Liver (tissue), 3 donors: ENCODE measurements at regions not wholly inside any gene's neighbourhood (a gene's known extent, or its start where the extent isn't known, plus 50 kb on each side); places are given as distances from the start of the nearest gene placed in this dataset.

Experiments
- EGR1 ChIP-seq, 2 donors: IDR thresholded peaks; 2 replicates each; pipeline ENCODE4 v1.6.1; 2016 to 2018; ENCODE audit warnings: antibody characterized with exemption in 2 of 2, low read depth in 2 of 2
- GABPA ChIP-seq, 2 donors: IDR thresholded peaks in 1 of 2; conservative IDR thresholded peaks in 1 of 2; 2 replicates each; pipeline ENCODE4 v1.6.1; 2016; ENCODE audit warnings: antibody characterized with exemption in 2 of 2, mild to moderate bottlenecking in 1 of 2, moderate library complexity in 1 of 2
- HNF4A ChIP-seq, 2 donors: conservative IDR thresholded peaks; 2 replicates each; pipeline ENCODE4 v1.6.1; 2016; ENCODE audit warnings: antibody characterized with exemption in 2 of 2, mild to moderate bottlenecking in 2 of 2
- HNF4G ChIP-seq: IDR thresholded peaks from 2 replicates; pipeline ENCODE4 v1.6.1; 2016; ENCODE audit warnings: antibody characterized with exemption
- JUND ChIP-seq, 2 donors: IDR thresholded peaks; 2 replicates each; pipeline ENCODE4 v1.6.1; 2016; ENCODE audit warnings: antibody characterized with exemption in 2 of 2
- RAD21 ChIP-seq, 2 donors: IDR thresholded peaks; 2 replicates each; pipeline ENCODE4 v1.6.1; 2016; ENCODE audit warnings: antibody characterized with exemption in 2 of 2, mild to moderate bottlenecking in 2 of 2
- RXRA ChIP-seq, 2 donors: IDR thresholded peaks; 2 replicates each; pipeline ENCODE4 v1.6.1; 2017 to 2018; ENCODE audit warnings: antibody characterized with exemption in 2 of 2, mild to moderate bottlenecking in 1 of 2
- SP1 ChIP-seq: IDR thresholded peaks from 2 replicates; pipeline ENCODE4 v1.6.1; 2018; ENCODE audit warnings: antibody characterized with exemption, mild to moderate bottlenecking
- TAF1 ChIP-seq: conservative IDR thresholded peaks from 2 replicates; pipeline ENCODE4 v1.6.1; 2016; ENCODE audit warnings: antibody characterized with exemption, mild to moderate bottlenecking
- YY1 ChIP-seq: IDR thresholded peaks from 2 replicates; pipeline ENCODE4 v1.6.1; 2016; ENCODE audit warnings: antibody characterized with exemption, mild to moderate bottlenecking
- TF ChIP-seq, protein P1 (sequence below): fragments of 150-350 bp; IDR thresholded peaks from 2 replicates; pipeline ENCODE4 v1.5.1; 2017; ENCODE audit warnings: improper control_type of control experiment, low read depth, low read length; ENCODE audit not compliant: missing input control
- TF ChIP-seq, protein P2 (sequence below): IDR thresholded peaks from 2 replicates; pipeline ENCODE4 v1.6.1; 2016; ENCODE audit warnings: antibody characterized with exemption
- TF ChIP-seq, protein P3 (sequence below): IDR thresholded peaks from 2 replicates; pipeline ENCODE4 v1.6.1; 2016; ENCODE audit warnings: antibody characterized with exemption
- TF ChIP-seq, protein P4 (sequence below): IDR thresholded peaks from 2 replicates; pipeline ENCODE4 v1.6.1; 2016; ENCODE audit warnings: antibody characterized with exemption, mild to moderate bottlenecking
- donor health status: healthy.
- donor health status: healthy.

DNA sequence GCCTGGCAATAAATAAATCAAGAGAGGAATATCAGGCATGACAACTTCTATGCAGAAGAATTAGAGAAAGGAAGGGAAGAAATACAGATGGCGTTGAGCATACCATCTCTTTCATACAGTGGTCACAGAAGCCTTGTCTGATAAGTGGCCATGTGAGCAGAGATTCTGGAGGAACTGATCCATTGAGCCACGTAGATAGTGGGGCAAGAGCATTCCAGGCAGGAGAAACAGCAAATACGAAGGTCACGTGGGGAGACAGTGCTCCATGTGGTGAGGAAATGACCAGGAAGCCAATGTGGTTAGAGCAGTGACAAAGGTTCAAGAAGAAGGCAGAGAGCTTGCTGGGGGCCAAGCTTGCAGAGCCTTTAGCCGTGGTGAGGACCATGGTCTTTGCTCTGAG lies 226.7 kb upstream of the NOCT start:
- no peak for TF ChIP-seq TAF1
- TF ChIP-seq, protein P1, sequence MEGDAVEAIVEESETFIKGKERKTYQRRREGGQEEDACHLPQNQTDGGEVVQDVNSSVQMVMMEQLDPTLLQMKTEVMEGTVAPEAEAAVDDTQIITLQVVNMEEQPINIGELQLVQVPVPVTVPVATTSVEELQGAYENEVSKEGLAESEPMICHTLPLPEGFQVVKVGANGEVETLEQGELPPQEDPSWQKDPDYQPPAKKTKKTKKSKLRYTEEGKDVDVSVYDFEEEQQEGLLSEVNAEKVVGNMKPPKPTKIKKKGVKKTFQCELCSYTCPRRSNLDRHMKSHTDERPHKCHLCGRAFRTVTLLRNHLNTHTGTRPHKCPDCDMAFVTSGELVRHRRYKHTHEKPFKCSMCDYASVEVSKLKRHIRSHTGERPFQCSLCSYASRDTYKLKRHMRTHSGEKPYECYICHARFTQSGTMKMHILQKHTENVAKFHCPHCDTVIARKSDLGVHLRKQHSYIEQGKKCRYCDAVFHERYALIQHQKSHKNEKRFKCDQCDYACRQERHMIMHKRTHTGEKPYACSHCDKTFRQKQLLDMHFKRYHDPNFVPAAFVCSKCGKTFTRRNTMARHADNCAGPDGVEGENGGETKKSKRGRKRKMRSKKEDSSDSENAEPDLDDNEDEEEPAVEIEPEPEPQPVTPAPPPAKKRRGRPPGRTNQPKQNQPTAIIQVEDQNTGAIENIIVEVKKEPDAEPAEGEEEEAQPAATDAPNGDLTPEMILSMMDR: no peak
- no peak for TF ChIP-seq RXRA (IDR thresholded peaks at IDR 0.05)
- no peak for TF ChIP-seq SP1
- no peak for TF ChIP-seq EGR1 (IDR thresholded peaks at IDR 0.05; ENCODE audit: low read depth in 2 of 2)
- no peak for TF ChIP-seq HNF4G
- TF ChIP-seq, protein P2, sequence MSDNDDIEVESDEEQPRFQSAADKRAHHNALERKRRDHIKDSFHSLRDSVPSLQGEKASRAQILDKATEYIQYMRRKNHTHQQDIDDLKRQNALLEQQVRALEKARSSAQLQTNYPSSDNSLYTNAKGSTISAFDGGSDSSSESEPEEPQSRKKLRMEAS: no peak
- TF ChIP-seq, protein P3, sequence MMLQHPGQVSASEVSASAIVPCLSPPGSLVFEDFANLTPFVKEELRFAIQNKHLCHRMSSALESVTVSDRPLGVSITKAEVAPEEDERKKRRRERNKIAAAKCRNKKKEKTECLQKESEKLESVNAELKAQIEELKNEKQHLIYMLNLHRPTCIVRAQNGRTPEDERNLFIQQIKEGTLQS: no peak
- no peak for TF ChIP-seq YY1
- TF ChIP-seq, protein P4, sequence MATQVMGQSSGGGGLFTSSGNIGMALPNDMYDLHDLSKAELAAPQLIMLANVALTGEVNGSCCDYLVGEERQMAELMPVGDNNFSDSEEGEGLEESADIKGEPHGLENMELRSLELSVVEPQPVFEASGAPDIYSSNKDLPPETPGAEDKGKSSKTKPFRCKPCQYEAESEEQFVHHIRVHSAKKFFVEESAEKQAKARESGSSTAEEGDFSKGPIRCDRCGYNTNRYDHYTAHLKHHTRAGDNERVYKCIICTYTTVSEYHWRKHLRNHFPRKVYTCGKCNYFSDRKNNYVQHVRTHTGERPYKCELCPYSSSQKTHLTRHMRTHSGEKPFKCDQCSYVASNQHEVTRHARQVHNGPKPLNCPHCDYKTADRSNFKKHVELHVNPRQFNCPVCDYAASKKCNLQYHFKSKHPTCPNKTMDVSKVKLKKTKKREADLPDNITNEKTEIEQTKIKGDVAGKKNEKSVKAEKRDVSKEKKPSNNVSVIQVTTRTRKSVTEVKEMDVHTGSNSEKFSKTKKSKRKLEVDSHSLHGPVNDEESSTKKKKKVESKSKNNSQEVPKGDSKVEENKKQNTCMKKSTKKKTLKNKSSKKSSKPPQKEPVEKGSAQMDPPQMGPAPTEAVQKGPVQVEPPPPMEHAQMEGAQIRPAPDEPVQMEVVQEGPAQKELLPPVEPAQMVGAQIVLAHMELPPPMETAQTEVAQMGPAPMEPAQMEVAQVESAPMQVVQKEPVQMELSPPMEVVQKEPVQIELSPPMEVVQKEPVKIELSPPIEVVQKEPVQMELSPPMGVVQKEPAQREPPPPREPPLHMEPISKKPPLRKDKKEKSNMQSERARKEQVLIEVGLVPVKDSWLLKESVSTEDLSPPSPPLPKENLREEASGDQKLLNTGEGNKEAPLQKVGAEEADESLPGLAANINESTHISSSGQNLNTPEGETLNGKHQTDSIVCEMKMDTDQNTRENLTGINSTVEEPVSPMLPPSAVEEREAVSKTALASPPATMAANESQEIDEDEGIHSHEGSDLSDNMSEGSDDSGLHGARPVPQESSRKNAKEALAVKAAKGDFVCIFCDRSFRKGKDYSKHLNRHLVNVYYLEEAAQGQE: no peak
- no peak for TF ChIP-seq RAD21 (IDR thresholded peaks at IDR 0.05)
- TF ChIP-seq JUND (IDR thresholded peaks at IDR 0.05): no peak
- TF ChIP-seq GABPA (IDR thresholded peaks at IDR 0.05 in 1 of 2, conservative IDR thresholded peaks at IDR 0.05 in 1 of 2): no peak
- TF ChIP-seq HNF4A (conservative IDR thresholded peaks at IDR 0.05): no peak
